DND-41 (cell line): ENCODE measurements at regions not wholly inside any gene's neighbourhood (a gene's known extent, or its start where the extent isn't known, plus 50 kb on each side); places are given as distances from the start of the nearest gene placed in this dataset.

Experiments
- ATAC-seq: fragments of 200-7000 bp; cut with Tn5 transposase; 3 replicates; pipeline ENCODE4 v1.9.1; 2021; ENCODE audit warnings: low read depth; ENCODE audit not compliant: insufficient read depth
- DNase-seq: peaks from one replicate; pipeline ENCODE4 v3.0.0-alpha.2; 2020
- H2AFZ ChIP-seq: 2 replicates; pipeline ENCODE4 v1.6.0; 2012; ENCODE audit warnings: low read depth, low read length
- H3K27ac ChIP-seq: 2 replicates; pipeline ENCODE4 v1.5.1; 2012; ENCODE audit warnings: low read length, inconsistent platforms
- H3K27me3 ChIP-seq: fragments of 200-600 bp; sonication (generic); 2 replicates; pipeline ENCODE4 v1.6.0; 2012; ENCODE audit warnings: low read length, mild to moderate bottlenecking, inconsistent platforms; ENCODE audit not compliant: insufficient read depth, poor library complexity
- H3K36me3 ChIP-seq: 2 replicates; pipeline ENCODE4 v1.5.1; 2012; ENCODE audit warnings: low read length, inconsistent platforms; ENCODE audit not compliant: insufficient read depth
- H3K4me1 ChIP-seq: 2 replicates; pipeline ENCODE4 v1.5.1; 2012; ENCODE audit warnings: mild to moderate bottlenecking, low read length; ENCODE audit not compliant: insufficient read depth
- H3K4me2 ChIP-seq: 2 replicates; pipeline ENCODE4 v1.6.0; 2012; ENCODE audit warnings: mild to moderate bottlenecking, moderate library complexity, low read length, inconsistent platforms; ENCODE audit not compliant: insufficient read depth
- H3K4me3 ChIP-seq, 2 experiments: fragments of 200-600 bp in 1 of 2; shearing (Covaris generic) in 1 of 2; 2 replicates each; pipeline ENCODE4 v1.5.1; 2012 to 2016; ENCODE audit warnings: inconsistent platforms in 2 of 2, low read length in 2 of 2, mild to moderate bottlenecking in 2 of 2, low read depth in 1 of 2, moderate library complexity in 1 of 2
- H3K79me2 ChIP-seq: 2 replicates; pipeline ENCODE4 v1.6.0; 2012; ENCODE audit warnings: low read length, inconsistent platforms; ENCODE audit not compliant: insufficient read depth
- H3K9ac ChIP-seq: 2 replicates; pipeline ENCODE4 v1.6.0; 2012; ENCODE audit warnings: low read depth, mild to moderate bottlenecking, inconsistent platforms, low read length, moderate library complexity
- H3K9me3 ChIP-seq: 2 replicates; pipeline ENCODE4 v1.5.1; 2012; ENCODE audit warnings: low read length, moderate library complexity, mild to moderate bottlenecking, inconsistent platforms; ENCODE audit not compliant: insufficient read depth, severe bottlenecking
- H4K20me1 ChIP-seq: 2 replicates; pipeline ENCODE4 v1.6.0; 2012; ENCODE audit warnings: low read length; ENCODE audit not compliant: insufficient read depth
- CTCF ChIP-seq: IDR thresholded peaks from 2 replicates; pipeline ENCODE4 v1.5.1; 2012; ENCODE audit warnings: borderline replicate concordance, low read length, moderate library complexity, mild to moderate bottlenecking; ENCODE audit not compliant: poor library complexity, severe bottlenecking; ENCODE audit errors: extremely low read depth
- EZH2 ChIP-seq: IDR thresholded peaks from 3 replicates; pipeline ENCODE4 v1.6.1; 2012; ENCODE audit warnings: borderline replicate concordance, low read depth, mild to moderate bottlenecking, moderate library complexity, low read length, inconsistent platforms; ENCODE audit not compliant: severe bottlenecking

- Histone ChIP-seq H3K4me3 (no peak overlapping the region), H3K36me3 (no peaks in the 10 kb centered on the region), H4K20me1 (no peaks in the 10 kb centered on the region), H3K27ac (no peak overlapping the region), H3K27me3 (no peaks in the 10 kb centered on the region), H3K9ac (no peak overlapping the region), H3K4me2 (no peak overlapping the region), H3K79me2 (no peaks in the 10 kb centered on the region), H2AFZ (no peak overlapping the region), H3K9me3 (no peaks in the 10 kb centered on the region), H3K4me1 (no peaks in the 10 kb centered on the region)
- ATAC-seq (no peak), DNase-seq (no peak)
- TF ChIP-seq CTCF (no peak), EZH2 (no peak)
These were observed 473.8 kb downstream of the SPRY1 start for GRCh38 chr4:123870216-123870876.

GRCh38 chr4:123871341-123871740, 474.7 kb downstream of the SPRY1 start:
- no peak for TF ChIP-seq EZH2
- no peak for TF ChIP-seq CTCF
- Histone ChIP-seq H2AFZ (no peak overlapping the region), H3K4me3 (no peak overlapping the region), H3K79me2 (no peaks in the 10 kb centered on the region), H3K9me3 (no peaks in the 10 kb centered on the region), H3K27ac (no peak overlapping the region), H3K36me3 (no peaks in the 10 kb centered on the region), H3K9ac (no peak overlapping the region), H3K27me3 (no peaks in the 10 kb centered on the region), H4K20me1 (no peaks in the 10 kb centered on the region), H3K4me2 (no peak overlapping the region), H3K4me1 (no peaks in the 10 kb centered on the region)
- ATAC-seq (no peak), DNase-seq (no peak)

GRCh38 chr4:123874063-123874462, 477.5 kb downstream of the SPRY1 start:
- Histone ChIP-seq H3K36me3 (no peaks in the 10 kb centered on the region), H3K4me1 (no peaks in the 10 kb centered on the region), H4K20me1 (no peaks in the 10 kb centered on the region), H3K9me3 (no peaks in the 10 kb centered on the region), H3K27me3 (no peaks in the 10 kb centered on the region), H3K27ac (no peak overlapping the region), H3K4me2 (no peak overlapping the region), H3K9ac (no peak overlapping the region), H3K79me2 (no peaks in the 10 kb centered on the region), H2AFZ (no peak overlapping the region), H3K4me3 (no peak overlapping the region)
- no peak for TF ChIP-seq EZH2
- TF ChIP-seq CTCF = no peak
- DNase-seq = no peak
- ATAC-seq = no peak
